DND-41 (cell line): ENCODE measurements at regions not wholly inside any gene's neighbourhood (a gene's known extent, or its start where the extent isn't known, plus 50 kb on each side); places are given as distances from the start of the nearest gene placed in this dataset.
"Not testable (repeated sequence)": the region's sequence is repeated elsewhere in the genome, so short reads cannot be mapped to it uniquely, and the experiment has no call there.

Experiments used
- CTCF ChIP-seq: IDR thresholded peaks from 2 replicates; pipeline ENCODE4 v1.5.1; 2012; ENCODE audit warnings: borderline replicate concordance, low read length, moderate library complexity, mild to moderate bottlenecking; ENCODE audit not compliant: poor library complexity, severe bottlenecking; ENCODE audit errors: extremely low read depth
- EZH2 ChIP-seq: IDR thresholded peaks from 3 replicates; pipeline ENCODE4 v1.6.1; 2012; ENCODE audit warnings: borderline replicate concordance, low read depth, mild to moderate bottlenecking, moderate library complexity, low read length, inconsistent platforms; ENCODE audit not compliant: severe bottlenecking

GRCh38 chr2:91599000-91599399 lies 2907.5 kb downstream of the RPIA start:
- TF ChIP-seq CTCF, EZH2: not testable (repeated sequence)
